Gastroesophageal sphincter (tissue), 4 donors: ENCODE measurements at regions not wholly inside any gene's neighbourhood (a gene's known extent, or its start where the extent isn't known, plus 50 kb on each side); places are given as distances from the start of the nearest gene placed in this dataset.

Experiments
- ATAC-seq: fragments of 150-250 bp; one replicate; pipeline ENCODE4 v1.9.1; 2016; ENCODE audit warnings: mild to moderate bottlenecking, moderate library complexity
- H3K27ac ChIP-seq, 4 donors: fragments of 200-600 bp; sonication (generic) in 3 of 4; 1 replicate in 3 of 4; 2 replicates in 1 of 4; pipeline ENCODE4 v1.5.1; 2016 to 2019
- H3K27me3 ChIP-seq: fragments of 200-600 bp; sonication (generic); one replicate; pipeline ENCODE4 v1.5.1; 2019
- H3K36me3 ChIP-seq, 2 donors: fragments of 200-600 bp; sonication (generic); one replicate each; pipeline ENCODE4 v1.5.1; 2019; ENCODE audit warnings: control low read depth in 1 of 2
- H3K4me1 ChIP-seq, 3 donors: fragments of 200-600 bp; sonication (generic); 1 replicate in 2 of 3; 2 replicates in 1 of 3; pipeline ENCODE4 v1.5.1; 2016 to 2019; ENCODE audit warnings: control low read depth in 2 of 3
- H3K4me3 ChIP-seq, 2 donors: fragments of 200-600 bp; sonication (generic); one replicate each; pipeline ENCODE4 v1.5.1; 2019; ENCODE audit warnings: mild to moderate bottlenecking in 1 of 2, moderate library complexity in 1 of 2
- H3K9me3 ChIP-seq, 3 donors: fragments of 200-600 bp; sonication (generic); one replicate each; pipeline ENCODE4 v1.5.1; 2017 to 2019; ENCODE audit warnings: control low read depth in 2 of 3
- EP300 ChIP-seq: sonication (generic); formaldehyde crosslinking; IDR thresholded peaks from one replicate; pipeline ENCODE4 v1.6.1; 2017; ENCODE audit warnings: antibody characterized with exemption, mild to moderate bottlenecking
- POLR2A ChIP-seq, 2 donors: fragments of 450-650 bp; IDR thresholded peaks; one replicate each; pipeline ENCODE4 v1.6.1; 2017; ENCODE audit warnings: antibody characterized with exemption in 2 of 2, mild to moderate bottlenecking in 2 of 2, moderate library complexity in 1 of 2
- POLR2AphosphoS5 ChIP-seq: sonication (generic); formaldehyde crosslinking; IDR thresholded peaks from one replicate; pipeline ENCODE4 v1.6.1; 2017; ENCODE audit warnings: antibody characterized with exemption
- WGBS, 2 donors: methylation state at CpG; one replicate each; pipeline ENCODE4 v1.1.5; 2018; ENCODE audit warnings: low coverage in 1 of 2; 5-methylcytosine and 5-hydroxymethylcytosine counted together
- TF ChIP-seq, protein P1 (sequence below), 4 experiments: fragments of 200-600 bp in 2 of 4; fragments of 450-650 bp in 2 of 4; sonication (generic) in 1 of 4; IDR thresholded peaks; one replicate each; pipeline ENCODE4 v1.5.1; 2017 to 2019; ENCODE audit warnings: antibody characterized with exemption in 4 of 4, mild to moderate bottlenecking in 2 of 4, moderate library complexity in 2 of 4

DNA sequence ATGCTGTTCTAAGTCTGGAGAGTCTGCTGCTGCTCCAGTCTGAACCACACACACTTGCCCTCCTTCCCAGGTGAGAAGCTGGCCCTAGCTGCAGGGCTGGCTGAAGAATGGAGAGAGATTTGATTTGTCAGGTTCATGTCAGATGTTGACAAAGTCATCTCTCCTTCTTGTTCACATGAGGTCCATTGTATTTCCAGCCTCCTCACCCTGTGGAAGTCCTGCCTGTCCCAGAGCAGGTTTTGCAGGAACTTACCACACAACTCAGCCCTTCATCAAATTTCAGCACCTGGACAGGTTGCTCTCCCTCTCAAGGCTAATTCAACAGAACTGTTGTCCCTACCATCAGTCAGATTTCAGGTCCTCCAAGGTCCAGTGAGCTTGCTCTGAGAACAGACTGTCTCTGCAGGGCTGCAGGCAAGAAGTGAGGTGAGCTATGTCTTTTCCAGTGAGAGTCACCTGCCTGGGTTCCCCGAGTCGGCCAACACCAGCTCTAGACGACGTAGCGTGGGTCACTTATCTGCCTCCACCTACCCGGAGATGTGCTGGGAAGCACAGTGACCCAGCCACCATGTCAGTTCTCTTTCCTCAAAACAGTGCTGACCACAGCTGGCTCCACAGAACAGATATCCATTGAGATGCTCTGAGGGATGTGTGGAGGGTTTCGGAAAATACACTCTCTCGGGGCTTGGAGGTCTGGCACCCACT, 58.0 kb upstream of the CD93 start:
- Histone ChIP-seq H3K4me3 (no peak overlapping the region), H3K27me3 (no peaks in the 10 kb centered on the region), H3K27ac (peak overlapping the region in 1 of 4 donors; percentile 40), H3K4me1 (peaks cover 0 to 39% (median 12%) of the 10 kb centered on the region in 3 donors), H3K9me3 (no peaks in the 10 kb centered on the region), H3K36me3 (no peaks in the 10 kb centered on the region)
- WGBS, 2 donors, result no CpG with 5 or more reads among the region's 8 CpGs
- no peak for ATAC-seq
- no peak for TF ChIP-seq EP300
- TF ChIP-seq, protein P1, sequence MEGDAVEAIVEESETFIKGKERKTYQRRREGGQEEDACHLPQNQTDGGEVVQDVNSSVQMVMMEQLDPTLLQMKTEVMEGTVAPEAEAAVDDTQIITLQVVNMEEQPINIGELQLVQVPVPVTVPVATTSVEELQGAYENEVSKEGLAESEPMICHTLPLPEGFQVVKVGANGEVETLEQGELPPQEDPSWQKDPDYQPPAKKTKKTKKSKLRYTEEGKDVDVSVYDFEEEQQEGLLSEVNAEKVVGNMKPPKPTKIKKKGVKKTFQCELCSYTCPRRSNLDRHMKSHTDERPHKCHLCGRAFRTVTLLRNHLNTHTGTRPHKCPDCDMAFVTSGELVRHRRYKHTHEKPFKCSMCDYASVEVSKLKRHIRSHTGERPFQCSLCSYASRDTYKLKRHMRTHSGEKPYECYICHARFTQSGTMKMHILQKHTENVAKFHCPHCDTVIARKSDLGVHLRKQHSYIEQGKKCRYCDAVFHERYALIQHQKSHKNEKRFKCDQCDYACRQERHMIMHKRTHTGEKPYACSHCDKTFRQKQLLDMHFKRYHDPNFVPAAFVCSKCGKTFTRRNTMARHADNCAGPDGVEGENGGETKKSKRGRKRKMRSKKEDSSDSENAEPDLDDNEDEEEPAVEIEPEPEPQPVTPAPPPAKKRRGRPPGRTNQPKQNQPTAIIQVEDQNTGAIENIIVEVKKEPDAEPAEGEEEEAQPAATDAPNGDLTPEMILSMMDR (IDR thresholded peaks at IDR 0.05), result no peak

DNA sequence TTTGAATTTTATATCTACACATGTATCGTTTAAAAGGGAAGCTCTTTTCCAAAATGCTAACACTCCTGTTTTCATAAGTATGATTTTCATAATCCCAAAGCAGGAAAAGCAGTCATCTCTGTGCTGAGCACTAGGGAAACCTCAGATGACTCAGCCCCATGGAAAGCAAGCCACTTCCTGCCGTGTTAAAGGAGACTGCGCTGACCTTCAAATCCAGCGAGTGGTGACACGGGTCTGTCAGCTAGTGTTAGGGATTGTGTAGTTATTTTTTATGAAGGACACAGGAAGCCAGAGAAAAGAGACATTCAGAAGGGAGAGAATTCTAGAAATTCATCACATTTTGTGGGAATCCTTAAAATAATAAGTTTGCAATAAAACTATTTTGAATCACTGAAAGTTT, 57.0 kb upstream of the CD93 start:
- H3K27ac ChIP-seq, result peak overlapping the region; percentile 1 to 83 (median 68)
- H3K36me3 ChIP-seq, result no peaks in the 10 kb centered on the region
- TF ChIP-seq, protein P1 (IDR thresholded peaks at IDR 0.05), result peak in 1 of 4 experiments; percentile 7
- no peak for TF ChIP-seq POLR2A (IDR thresholded peaks at IDR 0.05)
- TF ChIP-seq POLR2AphosphoS5, result peak; percentile 53
- no peak for TF ChIP-seq EP300
- H3K9me3 ChIP-seq, result no peaks in the 10 kb centered on the region
- peaks cover 0 to 36% (median 12%) of the 10 kb centered on the region in 3 donors for H3K4me1 ChIP-seq
- WGBS, 2 donors, result 23 to 38% methylated on average over 4 to 5 of the region's 5 CpGs
- H3K4me3 ChIP-seq, result no peak overlapping the region
- ATAC-seq, result peak; percentile 69
- no peaks in the 10 kb centered on the region for H3K27me3 ChIP-seq

DNA sequence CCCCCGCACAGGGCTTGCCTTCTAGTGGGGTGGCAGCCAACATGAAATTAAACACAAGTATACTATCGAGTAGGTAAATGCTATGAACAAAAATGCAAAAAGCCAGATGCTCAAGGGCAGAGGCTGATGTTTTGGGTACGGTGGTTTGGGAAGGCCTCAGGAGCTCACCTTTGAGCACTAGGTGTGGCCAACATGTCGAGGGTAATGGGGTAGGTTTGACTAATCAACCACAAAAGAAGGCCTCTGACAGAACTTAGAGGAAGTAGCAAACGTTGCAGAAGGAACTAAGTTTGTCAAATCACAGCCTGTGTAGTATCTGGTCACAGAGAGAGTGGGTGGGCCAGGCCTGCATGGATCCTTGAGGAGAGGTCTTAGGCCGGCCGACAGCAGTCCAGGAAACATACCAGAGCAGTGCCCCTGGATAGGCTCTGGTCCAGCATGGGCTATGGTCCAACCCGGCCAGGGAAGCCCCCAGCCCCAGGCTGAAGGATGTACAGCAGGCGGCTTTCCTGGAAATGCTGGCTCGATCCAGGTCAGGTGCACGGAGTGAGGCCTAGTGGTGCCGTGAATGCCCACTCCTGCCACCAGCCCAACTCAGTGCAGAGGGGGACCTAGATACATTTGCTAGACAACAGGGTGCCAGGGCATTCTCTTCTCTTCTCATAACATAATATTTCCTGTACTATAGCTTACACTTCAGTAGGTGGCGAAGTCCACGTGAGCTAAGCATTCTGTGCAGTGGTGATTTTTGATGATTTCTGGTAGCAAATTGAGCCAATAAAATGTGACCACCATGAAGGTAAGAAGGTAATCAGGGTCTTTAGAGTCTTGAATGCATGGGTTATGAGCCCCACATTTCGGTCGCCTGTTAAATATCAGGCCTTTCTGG, 56.3 kb upstream of the CD93 start:
- TF ChIP-seq EP300, result no peak
- TF ChIP-seq POLR2AphosphoS5, result no peak
- TF ChIP-seq, protein P1 (IDR thresholded peaks at IDR 0.05), result no peak
- TF ChIP-seq POLR2A (IDR thresholded peaks at IDR 0.05), result no peak
- no peak overlapping the region for H3K4me3 ChIP-seq
- WGBS, 2 donors, result 80 to 83% methylated on average over 4 to 7 of the region's 16 CpGs
- H3K4me1 ChIP-seq, result peaks cover 0 to 29% (median 12%) of the 10 kb centered on the region in 3 donors
- H3K36me3 ChIP-seq, result no peaks in the 10 kb centered on the region
- H3K27ac ChIP-seq, result peak overlapping the region; percentile 1 to 83 (median 68)
- H3K27me3 ChIP-seq, result no peaks in the 10 kb centered on the region
- no peaks in the 10 kb centered on the region for H3K9me3 ChIP-seq
- ATAC-seq, result no peak

DNA sequence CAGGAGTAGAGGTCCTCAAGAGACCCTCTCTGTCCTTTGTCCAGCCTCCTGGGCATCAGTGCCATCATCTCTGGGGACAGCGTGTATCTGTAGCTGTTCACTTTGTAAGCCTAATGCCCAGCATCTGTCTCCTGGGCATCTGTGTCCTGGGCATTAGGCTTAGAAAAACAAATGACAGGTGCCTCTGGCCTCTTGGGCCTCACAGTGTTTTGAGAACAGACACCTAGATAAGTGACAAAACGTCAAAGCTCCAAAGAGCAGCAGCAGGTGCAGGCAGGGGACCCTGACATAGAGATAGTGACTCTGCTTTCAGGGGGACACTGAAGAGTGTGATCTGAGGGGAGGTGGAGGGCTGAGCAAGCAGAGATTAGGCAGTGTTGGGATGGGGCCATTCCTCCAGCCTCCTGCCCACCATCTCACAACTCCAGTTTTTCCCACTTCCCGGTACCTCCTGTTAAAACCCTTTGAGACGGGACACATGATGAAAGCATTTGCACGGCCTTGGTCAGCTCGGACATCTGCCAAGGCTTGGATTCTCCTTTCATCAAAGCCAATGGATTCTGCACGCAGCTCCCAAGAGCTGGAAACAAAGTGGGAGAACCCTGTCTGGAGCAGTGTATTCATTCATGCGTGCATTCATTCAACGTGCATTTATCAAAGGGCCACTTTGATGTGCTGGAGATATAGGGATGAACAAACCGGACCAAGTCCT, 55.5 kb upstream of the CD93 start:
- no peak for ATAC-seq
- H3K4me3 ChIP-seq, result no peak overlapping the region
- no peaks in the 10 kb centered on the region for H3K36me3 ChIP-seq
- peak overlapping the region in 3 of 4 donors; percentile 63 to 83 (median 72) for H3K27ac ChIP-seq
- H3K9me3 ChIP-seq, result no peaks in the 10 kb centered on the region
- H3K4me1 ChIP-seq, result peaks cover 0 to 29% (median 12%) of the 10 kb centered on the region in 3 donors
- no CpG with 5 or more reads among the region's 10 CpGs for WGBS, 2 donors
- no peaks in the 10 kb centered on the region for H3K27me3 ChIP-seq
- TF ChIP-seq, protein P1 (IDR thresholded peaks at IDR 0.05), result no peak
- no peak for TF ChIP-seq EP300
- no peak for TF ChIP-seq POLR2A (IDR thresholded peaks at IDR 0.05)
- no peak for TF ChIP-seq POLR2AphosphoS5
